ENCODE measurements at regions not wholly inside any gene's neighbourhood (a gene's known extent, or its start where the extent isn't known, plus 50 kb on each side); places are given as distances from the start of the nearest gene placed in this dataset.

DNA sequence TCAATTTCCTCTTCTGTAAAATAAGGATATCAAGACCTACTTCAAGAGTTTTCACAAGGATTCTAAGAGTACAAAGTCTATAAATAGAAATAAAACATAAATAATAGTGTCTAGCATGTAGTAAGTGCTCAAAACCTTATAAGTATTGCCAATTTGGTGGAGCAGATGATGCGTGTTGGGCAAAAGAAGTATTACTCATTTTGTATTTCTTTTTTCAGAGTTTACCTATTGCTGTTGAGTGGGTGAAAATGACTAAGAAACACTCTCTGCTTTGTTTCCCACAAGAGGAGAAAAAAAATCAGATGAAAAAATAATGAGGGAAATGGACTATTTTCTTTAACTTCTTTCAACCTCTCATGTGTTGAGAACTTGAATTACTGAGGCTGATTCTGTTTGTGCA is 103.3 kb upstream of the KCNK2 start:
- Histone ChIP-seq H3K4me3 (ENCODE audit: extremely low read depth in 1 of 4, insufficient read depth in 2 of 4, low read depth in 3 of 4, low read length in 4 of 4) (no peak overlapping the region), H2AFZ (ENCODE audit: low read length) (no peak overlapping the region), H2BK15ac (ENCODE audit: low read length) (no peak overlapping the region), H2BK12ac (ENCODE audit: low read depth, low read length) (no peak overlapping the region), H3K79me1 (ENCODE audit: low read depth, low read length) (no peaks in the 10 kb centered on the region), H3K9me3 (ENCODE audit: insufficient read depth in 2 of 2, low read depth in 1 of 2, low read length in 1 of 2) (no peaks in the 10 kb centered on the region), H4K5ac (ENCODE audit: insufficient read length, low read depth, low read length) (no peak overlapping the region), H3K23ac (ENCODE audit: insufficient read length) (no peak overlapping the region), H3K4me2 (ENCODE audit: insufficient read depth in 1 of 2, low read depth in 2 of 2, low read length in 2 of 2) (no peak overlapping the region), H2AK5ac (ENCODE audit: low read depth, low read length) (no peak overlapping the region), H4K91ac (replicated peaks; ENCODE audit: insufficient read length, low read length) (no peak overlapping the region), H3K79me2 (ENCODE audit: control insufficient read depth in 1 of 2, insufficient read depth in 2 of 2, low read length in 2 of 2) (no peaks in the 10 kb centered on the region), H3K4me1 (replicated peaks in 1 of 4; ENCODE audit: control insufficient read depth in 3 of 4, insufficient read depth in 4 of 4, low read length in 3 of 4) (peaks cover 0 to 5% (median 4%) of the 10 kb centered on the region in 4 experiments; a peak in 3 of 7 replicates), H3K27ac (ENCODE audit: low read depth, low read length) (no peak overlapping the region), H3K36me3 (ENCODE audit: control insufficient read depth in 2 of 4, insufficient read depth in 4 of 4, low read length in 3 of 4) (no peaks in the 10 kb centered on the region), H3K56ac (replicated peaks; ENCODE audit: insufficient read length, low read depth, low read length) (no peak overlapping the region), H3K4ac (replicated peaks; ENCODE audit: insufficient read length, low read depth, low read length) (no peak overlapping the region), H3K14ac (ENCODE audit: insufficient read length) (no peak overlapping the region), H2BK20ac (ENCODE audit: low read length) (no peak overlapping the region), H4K20me1 (replicated peaks in 1 of 2; ENCODE audit: control insufficient read depth in 1 of 2, insufficient read depth in 2 of 2, low read length in 2 of 2) (no peaks in the 10 kb centered on the region), H2BK5ac (ENCODE audit: low read depth, low read length) (no peak overlapping the region), H3K9ac (replicated peaks in 1 of 4; ENCODE audit: extremely low read depth in 1 of 4, low read depth in 3 of 4, low read length in 3 of 4) (no peak overlapping the region), H3K27me3 (replicated peaks in 1 of 4; ENCODE audit: control insufficient read depth in 3 of 4, extremely low read depth in 1 of 4, insufficient read depth in 3 of 4, low read length in 3 of 4) (no peaks in the 10 kb centered on the region), H4K8ac (ENCODE audit: extremely low read depth, insufficient read depth, low read length) (no peak overlapping the region), H2BK120ac (replicated peaks; ENCODE audit: low read depth, low read length) (no peak overlapping the region), H3K23me2 (ENCODE audit: low read depth, low read length) (no peaks in the 10 kb centered on the region), H3K18ac (ENCODE audit: extremely low read depth, low read length) (no peak overlapping the region)
- DNase-seq (ENCODE audit: low read depth in 1 of 2, low spot score in 2 of 2) (no peak), FAIRE-seq (no peak)
- WGBS, 2 experiments (ENCODE audit: extremely low coverage in 1 of 2, insufficient coverage in 1 of 2, insufficient read length in 1 of 2, insufficient replicate concordance in 2 of 2, low coverage in 1 of 2, low lambda C conversion rate in 2 of 2, missing lambda C conversion rate in 1 of 2) = 96% methylated on average over 1 of the region's 1 CpG; no CpG with 5 or more reads in 1 of the 2 experiments
- POLR2A ChIA-PET (ENCODE audit: partially characterized antibody) = no interaction called here
- CTCF ChIA-PET (ENCODE audit: partially characterized antibody) = no interaction called here
- TF ChIP-seq POLR2AphosphoS5 (IDR thresholded peaks at IDR 0.05; ENCODE audit: low read depth, low read length) = no peak
